ENCODE measurements at regions not wholly inside any gene's neighbourhood (a gene's known extent, or its start where the extent isn't known, plus 50 kb on each side); places are given as distances from the start of the nearest gene placed in this dataset.

- ATAC-seq (ENCODE audit: low read depth) (no peak), DNase-seq (no peak)
- peaks cover 2% of the 10 kb centered on the region for H3K9me3 Mint-ChIP-seq
- POLR2A ChIA-PET = no interaction called here
- TF ChIP-seq CTCF (IDR thresholded peaks at IDR 0.05) = no peak
- CTCF ChIA-PET = no interaction called here
- no peaks in the 10 kb centered on the region for H3K4me1 Mint-ChIP-seq
- H3K27me3 Mint-ChIP-seq = no peaks in the 10 kb centered on the region
- peaks cover 10% of the 10 kb centered on the region for H3K36me3 Mint-ChIP-seq (ENCODE audit: low read depth)
- intact Hi-C loops (cut with micrococcal nuclease) = no loop called here
- no peak overlapping the region for H3K27ac Mint-ChIP-seq
- no peak overlapping the region for H3K4me3 Mint-ChIP-seq
Observed at GRCh38 chr21:28810826-28811524, 181.7 kb downstream of the LTN1 start.

- no peak overlapping the region for H3K27ac Mint-ChIP-seq
- no peak for TF ChIP-seq CTCF (IDR thresholded peaks at IDR 0.05)
- no peaks in the 10 kb centered on the region for H3K4me1 Mint-ChIP-seq
- peaks cover 10% of the 10 kb centered on the region for H3K36me3 Mint-ChIP-seq (ENCODE audit: low read depth)
- ATAC-seq (ENCODE audit: low read depth) (no peak), DNase-seq (no peak)
- intact Hi-C loops (cut with micrococcal nuclease) = no loop called here
- CTCF ChIA-PET = no interaction called here
- H3K4me3 Mint-ChIP-seq = no peak overlapping the region
- no peaks in the 10 kb centered on the region for H3K27me3 Mint-ChIP-seq
- H3K9me3 Mint-ChIP-seq = no peaks in the 10 kb centered on the region
- POLR2A ChIA-PET = no interaction called here
Observed at GRCh38 chr21:28805885-28806284, 186.8 kb downstream of the LTN1 start.

GRCh38 chr21:28804089-28804670, 188.5 kb downstream of the LTN1 start:
- intact Hi-C loops (cut with micrococcal nuclease) = no loop called here
- DNase-seq (no peak), ATAC-seq (ENCODE audit: low read depth) (no peak)
- Mint-ChIP-seq H3K4me1 (no peaks in the 10 kb centered on the region), H3K36me3 (ENCODE audit: low read depth) (peaks cover 15% of the 10 kb centered on the region), H3K27me3 (no peaks in the 10 kb centered on the region), H3K9me3 (no peaks in the 10 kb centered on the region), H3K4me3 (no peak overlapping the region), H3K27ac (no peak overlapping the region)
- no peak for TF ChIP-seq CTCF (IDR thresholded peaks at IDR 0.05)
- CTCF ChIA-PET = no interaction called here
- POLR2A ChIA-PET = no interaction called here

GRCh38 chr21:28801906-28802305, 190.8 kb downstream of the LTN1 start:
- Mint-ChIP-seq H3K9me3 (peaks cover 4% of the 10 kb centered on the region), H3K4me1 (no peaks in the 10 kb centered on the region), H3K36me3 (ENCODE audit: low read depth) (peaks cover 4% of the 10 kb centered on the region), H3K27me3 (no peaks in the 10 kb centered on the region), H3K27ac (no peak overlapping the region), H3K4me3 (no peak overlapping the region)
- intact Hi-C loops (cut with micrococcal nuclease) = no loop called here
- no peak for ATAC-seq (ENCODE audit: low read depth)
- no peak for DNase-seq
- no peak for TF ChIP-seq CTCF (IDR thresholded peaks at IDR 0.05)
- POLR2A ChIA-PET = no interaction called here
- CTCF ChIA-PET = no interaction called here

GRCh38 chr21:28799926-28800325, 192.8 kb downstream of the LTN1 start:
- ChIA-PET POLR2A (no interaction called here), CTCF (no interaction called here)
- Mint-ChIP-seq H3K36me3 (ENCODE audit: low read depth) (peaks cover 4% of the 10 kb centered on the region), H3K4me3 (no peak overlapping the region), H3K27me3 (no peaks in the 10 kb centered on the region), H3K27ac (no peak overlapping the region), H3K9me3 (peaks cover 4% of the 10 kb centered on the region), H3K4me1 (no peaks in the 10 kb centered on the region)
- TF ChIP-seq CTCF (IDR thresholded peaks at IDR 0.05) = no peak
- no peak for ATAC-seq (ENCODE audit: low read depth)
- no peak for DNase-seq
- intact Hi-C loops (cut with micrococcal nuclease) = no loop called here

Measured in activated B cell treated with CpG ODN at 0.5 μM for 24 hours (primary cell).